ENCODE measurements at regions not wholly inside any gene's neighbourhood (a gene's known extent, or its start where the extent isn't known, plus 50 kb on each side); places are given as distances from the start of the nearest gene placed in this dataset.

- peaks cover 58% of the 10 kb centered on the region for H3K4me1 ChIP-seq (ENCODE audit: low read depth)
- no peaks in the 10 kb centered on the region for H3K27me3 ChIP-seq
- no peak for TF ChIP-seq CTCF (IDR thresholded peaks at IDR 0.05; ENCODE audit: low read depth, low read length)
- no peak overlapping the region for H3K4me3 ChIP-seq
- H3K36me3 ChIP-seq = no peaks in the 10 kb centered on the region
- no peak overlapping the region for H3K27ac ChIP-seq
- DNase-seq (ENCODE audit: low read depth in 1 of 2, low spot score in 1 of 2) = no peak
- no peaks in the 10 kb centered on the region for H3K9me3 ChIP-seq (ENCODE audit: low read depth)
These were observed 97.1 kb upstream of the TAF11L2 start for GRCh38 chr5:17400724-17401469.

GRCh38 chr5:17401470-17402288 lies 96.4 kb upstream of the TAF11L2 start:
- no peak for TF ChIP-seq CTCF (IDR thresholded peaks at IDR 0.05; ENCODE audit: low read depth, low read length)
- Histone ChIP-seq H3K4me3 (no peak overlapping the region), H3K27me3 (no peaks in the 10 kb centered on the region), H3K36me3 (no peaks in the 10 kb centered on the region), H3K4me1 (ENCODE audit: low read depth) (peaks cover 58% of the 10 kb centered on the region), H3K9me3 (ENCODE audit: low read depth) (no peaks in the 10 kb centered on the region), H3K27ac (peak overlapping the region; percentile 56)
- DNase-seq (ENCODE audit: low read depth in 1 of 2, low spot score in 1 of 2) = no peak

GRCh38 chr5:17402289-17403121 lies 95.5 kb upstream of the TAF11L2 start:
- no peaks in the 10 kb centered on the region for H3K27me3 ChIP-seq
- no peaks in the 10 kb centered on the region for H3K9me3 ChIP-seq (ENCODE audit: low read depth)
- H3K4me1 ChIP-seq (ENCODE audit: low read depth) = peaks cover 58% of the 10 kb centered on the region
- no peak for DNase-seq (ENCODE audit: low read depth in 1 of 2, low spot score in 1 of 2)
- no peaks in the 10 kb centered on the region for H3K36me3 ChIP-seq
- no peak overlapping the region for H3K4me3 ChIP-seq
- no peak for TF ChIP-seq CTCF (IDR thresholded peaks at IDR 0.05; ENCODE audit: low read depth, low read length)
- peak overlapping the region; percentile 56 for H3K27ac ChIP-seq

GRCh38 chr5:17403695-17404490 lies 94.1 kb upstream of the TAF11L2 start:
- no peak for TF ChIP-seq CTCF (IDR thresholded peaks at IDR 0.05; ENCODE audit: low read depth, low read length)
- Histone ChIP-seq H3K27me3 (no peaks in the 10 kb centered on the region), H3K4me1 (ENCODE audit: low read depth) (peaks cover 57% of the 10 kb centered on the region), H3K4me3 (no peak overlapping the region), H3K9me3 (ENCODE audit: low read depth) (no peaks in the 10 kb centered on the region), H3K27ac (no peak overlapping the region), H3K36me3 (no peaks in the 10 kb centered on the region)
- DNase-seq (ENCODE audit: low read depth in 1 of 2, low spot score in 1 of 2) = no peak

GRCh38 chr5:17405976-17406375 lies 92.1 kb upstream of the TAF11L2 start:
- Histone ChIP-seq H3K36me3 (no peaks in the 10 kb centered on the region), H3K4me3 (no peak overlapping the region), H3K4me1 (ENCODE audit: low read depth) (peaks cover 37% of the 10 kb centered on the region), H3K27ac (no peak overlapping the region), H3K27me3 (no peaks in the 10 kb centered on the region), H3K9me3 (ENCODE audit: low read depth) (no peaks in the 10 kb centered on the region)
- no peak for TF ChIP-seq CTCF (IDR thresholded peaks at IDR 0.05; ENCODE audit: low read depth, low read length)
- DNase-seq (ENCODE audit: low read depth in 1 of 2, low spot score in 1 of 2) = no peak

Measured in cardiac muscle cell (in vitro differentiated cells and primary cell).